Testis (tissue), 2 donors: ENCODE measurements at regions not wholly inside any gene's neighbourhood (a gene's known extent, or its start where the extent isn't known, plus 50 kb on each side); places are given as distances from the start of the nearest gene placed in this dataset.

ENCODE experiments used
- DNase-seq: peaks from one replicate; pipeline ENCODE4 v3.0.0-alpha.2; 2019
- H3K27ac ChIP-seq, 2 donors: fragments of 200-600 bp; sonication (generic); one replicate each; pipeline ENCODE4 v1.5.1; 2019
- H3K27me3 ChIP-seq: fragments of 200-600 bp; sonication (generic); one replicate; pipeline ENCODE4 v1.5.1; 2019
- H3K36me3 ChIP-seq: fragments of 200-600 bp; sonication (generic); one replicate; pipeline ENCODE4 v1.5.1; 2017; ENCODE audit warnings: low read depth; ENCODE audit errors: missing control alignments
- H3K4me1 ChIP-seq: fragments of 200-600 bp; sonication (generic); one replicate; pipeline ENCODE4 v1.5.1; 2019
- H3K4me3 ChIP-seq, 2 donors: fragments of 200-600 bp; sonication (generic); one replicate each; pipeline ENCODE4 v1.5.1; 2017 to 2019
- H3K9me3 ChIP-seq: fragments of 200-600 bp; sonication (generic); one replicate; pipeline ENCODE4 v1.5.1; 2017
- POLR2A ChIP-seq: fragments of 450-650 bp; IDR thresholded peaks from one replicate; pipeline ENCODE4 v1.6.1; 2017; ENCODE audit warnings: antibody characterized with exemption, mild to moderate bottlenecking, moderate library complexity
- WGBS, 2 donors: methylation state at CpG; one replicate each; pipeline ENCODE4 v1.1.5; 2018; 5-methylcytosine and 5-hydroxymethylcytosine counted together
- intact Hi-C: fragments of 100-400 bp; cut with DNase I; formaldehyde crosslinking; loops from one replicate; pipeline ENCODE4 v1.15.1; 2023; ENCODE audit warnings: low total_unique reads
- TF ChIP-seq, protein P1 (sequence below), 3 experiments: fragments of 450-650 bp in 2 of 3; fragments of 200-600 bp in 1 of 3; sonication (generic) in 1 of 3; IDR thresholded peaks; one replicate each; pipeline ENCODE4 v1.5.1; 2016 to 2019; ENCODE audit warnings: antibody characterized with exemption in 3 of 3, mild to moderate bottlenecking in 2 of 3, moderate library complexity in 1 of 3

DNA sequence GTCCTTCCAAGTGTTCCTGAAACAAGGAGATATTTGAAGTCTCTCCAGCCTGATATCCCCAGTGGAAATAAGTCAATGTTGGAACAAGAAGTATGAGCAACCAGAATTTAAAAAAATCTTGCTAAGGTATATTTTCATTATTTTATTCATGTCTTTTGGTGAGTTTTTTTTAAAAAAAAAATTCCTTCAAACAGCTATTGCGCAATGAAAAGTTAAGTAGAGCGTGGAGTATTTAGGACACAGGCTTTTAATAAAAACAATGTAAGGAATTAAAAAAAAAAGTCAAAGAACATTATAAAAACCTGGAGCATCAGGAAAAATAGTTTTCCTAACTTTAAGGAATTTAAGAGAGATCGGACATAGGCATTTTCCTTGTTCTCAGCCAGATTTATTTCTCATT is 940.4 kb downstream of the KCNJ2 start:
- H3K4me1 ChIP-seq = no peaks in the 10 kb centered on the region
- intact Hi-C loops = no loop called here
- no peak for TF ChIP-seq POLR2A
- TF ChIP-seq, protein P1, sequence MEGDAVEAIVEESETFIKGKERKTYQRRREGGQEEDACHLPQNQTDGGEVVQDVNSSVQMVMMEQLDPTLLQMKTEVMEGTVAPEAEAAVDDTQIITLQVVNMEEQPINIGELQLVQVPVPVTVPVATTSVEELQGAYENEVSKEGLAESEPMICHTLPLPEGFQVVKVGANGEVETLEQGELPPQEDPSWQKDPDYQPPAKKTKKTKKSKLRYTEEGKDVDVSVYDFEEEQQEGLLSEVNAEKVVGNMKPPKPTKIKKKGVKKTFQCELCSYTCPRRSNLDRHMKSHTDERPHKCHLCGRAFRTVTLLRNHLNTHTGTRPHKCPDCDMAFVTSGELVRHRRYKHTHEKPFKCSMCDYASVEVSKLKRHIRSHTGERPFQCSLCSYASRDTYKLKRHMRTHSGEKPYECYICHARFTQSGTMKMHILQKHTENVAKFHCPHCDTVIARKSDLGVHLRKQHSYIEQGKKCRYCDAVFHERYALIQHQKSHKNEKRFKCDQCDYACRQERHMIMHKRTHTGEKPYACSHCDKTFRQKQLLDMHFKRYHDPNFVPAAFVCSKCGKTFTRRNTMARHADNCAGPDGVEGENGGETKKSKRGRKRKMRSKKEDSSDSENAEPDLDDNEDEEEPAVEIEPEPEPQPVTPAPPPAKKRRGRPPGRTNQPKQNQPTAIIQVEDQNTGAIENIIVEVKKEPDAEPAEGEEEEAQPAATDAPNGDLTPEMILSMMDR (IDR thresholded peaks at IDR 0.05) = no peak
- no peaks in the 10 kb centered on the region for H3K36me3 ChIP-seq
- H3K4me3 ChIP-seq = no peak overlapping the region
- no peaks in the 10 kb centered on the region for H3K27me3 ChIP-seq
- H3K9me3 ChIP-seq = no peaks in the 10 kb centered on the region
- H3K27ac ChIP-seq = no peak overlapping the region
- 94% methylated on average over 3 of the region's 3 CpGs for WGBS, 2 donors
- no peak for DNase-seq

DNA sequence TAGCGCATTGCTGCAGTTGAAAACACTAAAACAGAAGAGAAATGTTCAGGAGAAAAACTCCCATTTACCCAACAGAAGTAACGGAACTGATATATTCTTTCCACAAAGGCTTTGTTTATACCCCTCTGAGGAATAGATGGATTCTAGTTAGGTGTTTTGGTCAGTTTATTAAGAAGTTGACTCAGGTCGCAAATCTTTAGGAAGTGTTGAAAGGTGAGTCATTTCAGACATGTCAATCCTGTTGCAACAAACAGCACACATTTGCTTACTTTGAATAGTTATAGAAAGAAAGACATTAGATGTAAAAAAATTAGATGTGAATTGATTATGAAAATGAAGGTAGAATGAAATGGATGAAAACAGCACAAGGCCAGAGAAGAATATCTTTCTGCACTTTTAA is 941.0 kb downstream of the KCNJ2 start:
- H3K36me3 ChIP-seq = no peaks in the 10 kb centered on the region
- intact Hi-C loops = no loop called here
- no peak overlapping the region for H3K27ac ChIP-seq
- WGBS, 2 donors = 84 to 91% methylated on average over 3 of the region's 3 CpGs
- H3K4me3 ChIP-seq = no peak overlapping the region
- no peaks in the 10 kb centered on the region for H3K27me3 ChIP-seq
- TF ChIP-seq, protein P1 (IDR thresholded peaks at IDR 0.05) = no peak
- TF ChIP-seq POLR2A = no peak
- no peaks in the 10 kb centered on the region for H3K9me3 ChIP-seq
- H3K4me1 ChIP-seq = no peaks in the 10 kb centered on the region
- no peak for DNase-seq

DNA sequence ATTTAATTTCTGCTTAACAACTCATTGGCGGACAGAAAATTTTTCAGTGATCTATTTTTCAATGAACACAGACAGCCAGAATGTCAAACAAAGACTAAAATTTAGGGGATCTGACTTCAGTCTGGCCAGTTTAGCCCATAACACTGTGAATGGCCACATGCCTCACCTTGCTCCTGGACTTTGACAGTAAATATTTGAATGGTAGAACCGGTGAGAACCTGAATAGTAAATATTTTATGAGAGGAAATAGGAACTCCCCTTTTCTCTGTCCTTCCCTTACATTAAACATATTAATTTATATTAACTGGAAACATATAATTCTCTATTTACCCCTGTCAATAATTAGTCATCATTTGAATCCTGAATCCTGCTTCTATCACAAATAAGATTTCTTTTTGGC is 942.1 kb downstream of the KCNJ2 start:
- Histone ChIP-seq H3K27me3 (no peaks in the 10 kb centered on the region), H3K9me3 (no peaks in the 10 kb centered on the region), H3K4me3 (no peak overlapping the region), H3K27ac (no peak overlapping the region), H3K36me3 (no peaks in the 10 kb centered on the region), H3K4me1 (no peaks in the 10 kb centered on the region)
- TF ChIP-seq, protein P1 (IDR thresholded peaks at IDR 0.05) = no peak
- TF ChIP-seq POLR2A = no peak
- intact Hi-C loops = no loop called here
- WGBS, 2 donors = 88 to 92% methylated on average over 2 of the region's 2 CpGs
- DNase-seq = no peak

DNA sequence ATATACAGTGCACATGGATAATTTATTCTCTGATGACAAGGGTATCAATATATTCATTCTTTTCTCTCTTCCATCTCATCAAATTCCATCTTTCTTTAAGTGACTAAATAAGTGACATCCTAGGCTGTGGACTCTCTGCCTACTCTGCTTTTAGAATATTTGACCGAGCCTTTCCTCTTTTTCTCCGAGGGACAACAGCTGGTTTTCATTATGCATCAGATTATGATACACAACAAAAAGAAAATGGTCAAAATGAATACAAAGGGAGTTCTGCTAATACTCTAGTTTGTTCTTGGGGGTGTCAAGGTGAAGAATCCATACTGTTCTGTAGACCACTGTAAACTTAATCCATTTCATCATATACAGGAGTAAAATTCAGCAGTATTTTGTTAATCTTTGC is 942.6 kb downstream of the KCNJ2 start:
- TF ChIP-seq POLR2A = no peak
- TF ChIP-seq, protein P1 (IDR thresholded peaks at IDR 0.05) = no peak
- 45 to 60% methylated on average over 2 of the region's 2 CpGs for WGBS, 2 donors
- Histone ChIP-seq H3K4me3 (no peak overlapping the region), H3K27ac (no peak overlapping the region), H3K9me3 (no peaks in the 10 kb centered on the region), H3K36me3 (no peaks in the 10 kb centered on the region), H3K4me1 (no peaks in the 10 kb centered on the region), H3K27me3 (no peaks in the 10 kb centered on the region)
- no peak for DNase-seq
- intact Hi-C loops = no loop called here

DNA sequence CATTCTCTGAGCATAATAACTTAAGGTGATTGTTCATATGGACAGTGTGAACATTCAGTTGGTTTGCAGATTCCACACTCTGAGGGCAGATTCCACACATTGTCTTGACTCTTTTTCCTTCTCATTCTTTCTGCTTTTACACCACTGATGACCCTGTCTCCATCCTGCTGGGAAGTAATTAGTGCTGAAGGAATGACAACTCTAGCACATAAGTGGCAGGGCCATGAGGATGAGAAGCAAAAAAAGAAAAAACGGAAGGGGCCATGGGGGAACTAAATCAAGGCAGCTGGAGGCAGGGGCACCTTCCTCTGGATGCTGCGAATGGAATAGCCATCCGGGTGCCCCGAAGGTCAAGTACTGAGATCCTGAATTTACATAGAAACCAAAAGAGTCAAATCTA is 944.0 kb downstream of the KCNJ2 start:
- intact Hi-C loops = no loop called here
- DNase-seq = no peak
- H3K9me3 ChIP-seq = no peaks in the 10 kb centered on the region
- no peaks in the 10 kb centered on the region for H3K36me3 ChIP-seq
- no peaks in the 10 kb centered on the region for H3K4me1 ChIP-seq
- no peak overlapping the region for H3K27ac ChIP-seq
- H3K4me3 ChIP-seq = no peak overlapping the region
- TF ChIP-seq, protein P1 (IDR thresholded peaks at IDR 0.05) = no peak
- no peak for TF ChIP-seq POLR2A
- 66 to 69% methylated on average over 4 of the region's 4 CpGs for WGBS, 2 donors
- H3K27me3 ChIP-seq = no peaks in the 10 kb centered on the region
